PC-3 (cell line): ENCODE measurements at regions not wholly inside any gene's neighbourhood (a gene's known extent, or its start where the extent isn't known, plus 50 kb on each side); places are given as distances from the start of the nearest gene placed in this dataset.
"Not testable (repeated sequence)": the region's sequence is repeated elsewhere in the genome, so short reads cannot be mapped to it uniquely, and the experiment has no call there.

Experiments used
- CTCF ChIP-seq: fragments of 300-600 bp; sonication (generic); conservative IDR thresholded peaks from 2 replicates; pipeline ENCODE4 v1.5.1; 2017; ENCODE audit warnings: antibody characterized with exemption, low read depth, mild to moderate bottlenecking, low read length
- EZH2 ChIP-seq: fragments of 300-600 bp; sonication (generic); IDR thresholded peaks from one replicate; pipeline ENCODE4 v1.6.1; 2017; ENCODE audit warnings: antibody characterized with exemption, mild to moderate bottlenecking, low read length; ENCODE audit not compliant: unreplicated experiment
- EZH2phosphoT487 ChIP-seq: fragments of 300-600 bp; sonication (generic); IDR thresholded peaks from 2 replicates; pipeline ENCODE4 v1.6.1; 2018; ENCODE audit warnings: mild to moderate bottlenecking, antibody characterized with exemption, low read length, borderline replicate concordance

- not testable (repeated sequence) for TF ChIP-seq CTCF, EZH2, EZH2phosphoT487
Observed at GRCh38 chrX:116332026-116332425, 104.4 kb upstream of the SLC6A14 start.
